ENCODE measurements at regions not wholly inside any gene's neighbourhood (a gene's known extent, or its start where the extent isn't known, plus 50 kb on each side); places are given as distances from the start of the nearest gene placed in this dataset.
"Not testable (repeated sequence)": the region's sequence is repeated elsewhere in the genome, so short reads cannot be mapped to it uniquely, and the experiment has no call there.

DNA sequence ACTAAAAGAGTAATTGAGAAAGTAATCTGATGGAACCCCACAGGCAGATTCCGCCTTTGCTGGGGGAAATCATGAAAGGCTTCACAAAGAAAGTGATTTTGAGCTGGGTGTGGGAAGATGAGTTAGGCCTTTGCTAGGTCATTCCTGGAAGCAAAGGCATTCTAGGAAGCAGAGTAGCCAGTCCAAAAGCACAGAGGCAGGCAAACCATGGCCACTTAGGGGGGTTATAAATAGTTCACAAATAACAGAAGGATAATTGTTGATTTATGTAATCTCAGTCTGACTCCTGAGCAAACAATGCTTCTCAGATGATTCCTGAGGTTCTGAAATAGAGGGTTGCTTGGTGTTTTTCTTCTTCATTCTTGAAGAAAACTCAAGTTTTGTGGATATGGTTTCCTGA lies 576.3 kb downstream of the NTRK3 start:
- intact Hi-C loops (cut with micrococcal nuclease), result no loop called here

DNA sequence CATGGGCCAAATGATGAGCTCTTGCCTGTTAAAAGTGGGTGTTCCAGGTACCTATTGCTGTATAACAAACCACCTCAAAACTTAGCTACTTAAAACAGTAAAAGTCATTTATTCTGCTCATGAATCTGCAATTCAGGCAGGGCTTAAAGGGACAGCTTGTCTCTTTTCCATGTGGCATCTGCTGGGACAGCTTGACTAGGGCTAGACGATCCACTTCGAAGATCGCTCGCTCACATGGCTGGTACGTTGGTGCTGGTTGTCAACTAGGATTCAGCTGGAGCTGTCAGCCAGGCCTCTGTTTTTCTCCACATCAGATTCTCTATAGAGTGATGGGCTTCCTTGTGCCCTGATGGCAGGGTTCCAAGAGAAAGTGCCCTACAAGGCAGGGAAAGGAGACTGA lies 581.3 kb downstream of the NTRK3 start:
- intact Hi-C loops (cut with micrococcal nuclease), result no loop called here

DNA sequence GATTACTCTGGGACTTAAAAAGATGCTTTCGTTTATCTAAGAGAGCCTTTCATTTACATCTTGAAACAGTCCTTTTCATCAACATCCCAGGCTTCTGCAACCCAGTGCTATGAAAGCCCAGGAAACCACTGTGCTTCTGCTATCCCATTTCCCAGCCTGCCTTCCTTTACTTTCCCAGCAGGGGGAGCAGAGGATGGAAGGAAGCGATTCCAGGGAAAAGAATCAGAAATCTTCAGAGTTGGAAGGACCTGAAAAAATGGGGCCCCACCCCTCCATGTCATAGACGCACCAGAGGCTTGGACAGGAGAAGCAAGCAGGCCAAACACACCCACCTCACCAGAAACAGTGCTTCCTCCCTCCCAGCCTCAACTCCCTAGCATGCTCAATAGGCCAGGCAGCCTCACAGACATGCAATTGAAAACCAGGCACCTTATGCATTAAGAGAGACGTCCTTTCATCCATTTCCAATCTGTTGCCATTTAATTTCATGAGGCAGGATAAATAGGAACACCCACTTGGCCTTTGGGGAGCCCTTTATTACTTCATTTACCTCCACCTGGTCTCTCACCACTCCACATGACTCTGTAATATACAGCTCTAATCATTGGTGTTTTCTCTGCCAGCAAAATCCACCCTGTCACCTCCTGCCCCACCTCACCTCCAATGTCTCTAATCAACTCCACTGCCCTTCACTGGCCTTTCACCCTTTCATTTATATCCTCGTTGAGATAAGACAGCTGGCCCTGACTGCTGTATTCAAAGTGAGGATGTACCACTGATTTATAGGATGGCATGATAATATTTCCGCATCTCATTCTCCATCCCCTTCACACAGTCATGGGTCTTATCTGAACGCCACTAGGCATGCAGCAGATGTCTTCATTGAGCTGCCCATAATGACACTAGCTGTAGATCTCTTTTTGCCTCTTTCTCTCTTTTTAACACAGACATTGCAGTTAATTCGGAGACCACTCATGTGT lies 583.9 kb downstream of the NTRK3 start:
- intact Hi-C loops (cut with micrococcal nuclease), result no loop called here

DNA sequence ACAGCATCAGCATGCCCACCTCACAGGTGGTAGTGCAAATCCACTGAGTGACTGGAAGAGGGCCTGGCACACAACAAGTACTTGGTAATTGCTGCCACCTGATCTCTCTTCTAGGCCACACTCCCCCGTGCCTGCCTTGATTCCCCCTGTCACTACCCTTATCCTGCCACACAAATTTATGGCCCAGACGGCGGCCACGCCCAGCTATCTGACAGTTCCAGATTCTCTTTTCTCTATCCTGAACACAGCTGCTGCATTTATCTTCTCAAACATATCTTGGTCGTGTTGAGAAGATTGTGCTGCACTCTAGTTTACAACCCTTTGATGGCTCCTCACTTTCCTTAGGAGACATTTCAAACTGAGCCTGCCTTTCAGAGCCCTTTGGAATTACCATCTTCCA lies 585.2 kb downstream of the NTRK3 start:
- intact Hi-C loops (cut with micrococcal nuclease), result no loop called here

DNA sequence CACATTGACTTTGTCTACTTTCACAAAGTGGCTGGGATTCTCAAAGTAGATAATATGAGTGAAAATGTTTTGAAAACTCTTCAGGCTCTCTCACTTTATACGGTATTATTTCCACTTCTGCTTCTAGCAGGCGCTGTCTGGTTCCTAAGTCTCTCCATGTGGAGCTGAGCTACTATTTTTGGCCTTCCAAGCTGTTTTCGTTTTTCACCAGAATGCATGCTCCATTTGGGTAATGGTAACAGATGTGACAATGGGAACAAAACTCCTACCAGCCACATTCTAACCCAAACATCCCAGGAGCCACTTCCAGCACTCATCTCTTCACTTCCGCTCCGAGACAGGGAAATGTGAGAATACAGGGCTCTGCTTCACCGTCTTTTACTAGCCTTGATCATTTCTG lies 586.7 kb downstream of the NTRK3 start:
- intact Hi-C loops (cut with micrococcal nuclease), result no loop called here

DNA sequence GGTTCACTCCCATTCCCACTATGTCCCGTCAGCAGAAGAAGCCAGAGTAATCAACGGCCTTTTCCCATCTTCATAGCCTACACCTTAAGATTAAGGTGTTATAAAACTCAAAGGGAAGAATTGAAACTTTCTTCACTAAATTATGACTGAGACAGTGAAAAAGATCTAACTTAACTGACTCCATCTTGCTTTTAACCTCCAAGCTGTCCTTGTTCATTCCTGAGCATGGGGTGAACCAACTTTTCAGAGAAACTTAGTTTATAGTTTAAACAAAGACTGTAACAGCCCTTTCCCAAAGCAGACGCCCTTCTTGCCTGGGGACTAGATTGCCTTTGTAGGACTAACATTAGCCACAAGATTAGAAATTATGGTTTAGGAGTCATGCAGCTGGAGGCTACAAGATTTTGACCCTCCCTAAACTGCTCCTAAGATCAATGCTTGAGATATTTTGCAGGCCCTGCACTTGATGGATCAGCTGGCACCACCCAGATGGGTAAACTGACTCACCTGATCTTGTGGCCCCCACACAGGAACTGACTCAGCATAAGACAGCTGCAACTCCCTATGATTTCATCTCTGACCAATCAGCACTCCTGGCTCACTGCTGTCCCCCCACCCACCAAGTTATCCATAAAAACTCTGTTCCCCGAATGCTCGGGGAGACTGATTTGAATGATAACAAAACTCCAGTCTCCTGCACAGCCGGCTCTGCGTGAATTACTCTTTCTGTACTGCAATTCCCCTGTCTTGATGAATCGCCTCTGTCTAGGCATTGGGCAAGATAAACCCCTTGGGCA lies 587.6 kb downstream of the NTRK3 start:
- intact Hi-C loops (cut with micrococcal nuclease), result not testable (repeated sequence)

DNA sequence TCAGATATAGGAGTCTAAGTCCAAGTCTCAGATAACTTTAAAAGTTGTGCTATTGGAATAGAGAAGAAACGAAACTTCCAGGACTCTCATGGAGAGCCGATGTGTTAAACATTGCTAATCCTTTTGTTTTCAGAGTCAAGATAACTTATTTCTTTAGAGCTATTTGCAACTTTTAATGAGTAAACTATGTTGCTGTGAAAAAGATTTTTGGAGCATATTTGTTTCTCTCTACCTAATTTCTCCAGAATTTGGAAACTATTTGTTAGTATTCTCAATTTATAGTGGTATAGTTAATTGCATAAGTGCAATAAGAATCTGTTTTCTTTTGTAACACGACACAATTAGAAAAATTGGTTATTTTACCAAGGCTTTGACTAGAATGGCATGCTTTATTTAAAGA lies 588.9 kb downstream of the NTRK3 start:
- intact Hi-C loops (cut with micrococcal nuclease), result no loop called here

DNA sequence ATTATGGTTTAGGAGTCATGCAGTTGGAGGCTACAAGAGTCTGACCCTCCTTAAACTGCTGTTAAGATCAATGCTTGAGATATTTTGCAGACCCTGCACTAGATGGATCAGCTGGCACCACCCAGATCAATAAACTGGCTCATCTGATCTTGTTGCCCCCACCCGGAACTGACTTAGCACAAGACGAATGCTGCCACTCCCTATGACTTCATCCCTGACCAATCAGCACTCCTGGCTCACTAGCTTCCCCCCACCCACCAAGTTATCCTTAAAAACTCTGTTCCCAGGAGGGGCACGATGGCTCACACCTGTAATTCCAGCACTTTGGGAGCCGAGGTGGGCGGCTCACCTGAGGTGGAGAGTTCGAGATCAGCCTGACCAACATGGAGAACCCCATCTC lies 594.0 kb downstream of the NTRK3 start:
- intact Hi-C loops (cut with micrococcal nuclease), result no loop called here

DNA sequence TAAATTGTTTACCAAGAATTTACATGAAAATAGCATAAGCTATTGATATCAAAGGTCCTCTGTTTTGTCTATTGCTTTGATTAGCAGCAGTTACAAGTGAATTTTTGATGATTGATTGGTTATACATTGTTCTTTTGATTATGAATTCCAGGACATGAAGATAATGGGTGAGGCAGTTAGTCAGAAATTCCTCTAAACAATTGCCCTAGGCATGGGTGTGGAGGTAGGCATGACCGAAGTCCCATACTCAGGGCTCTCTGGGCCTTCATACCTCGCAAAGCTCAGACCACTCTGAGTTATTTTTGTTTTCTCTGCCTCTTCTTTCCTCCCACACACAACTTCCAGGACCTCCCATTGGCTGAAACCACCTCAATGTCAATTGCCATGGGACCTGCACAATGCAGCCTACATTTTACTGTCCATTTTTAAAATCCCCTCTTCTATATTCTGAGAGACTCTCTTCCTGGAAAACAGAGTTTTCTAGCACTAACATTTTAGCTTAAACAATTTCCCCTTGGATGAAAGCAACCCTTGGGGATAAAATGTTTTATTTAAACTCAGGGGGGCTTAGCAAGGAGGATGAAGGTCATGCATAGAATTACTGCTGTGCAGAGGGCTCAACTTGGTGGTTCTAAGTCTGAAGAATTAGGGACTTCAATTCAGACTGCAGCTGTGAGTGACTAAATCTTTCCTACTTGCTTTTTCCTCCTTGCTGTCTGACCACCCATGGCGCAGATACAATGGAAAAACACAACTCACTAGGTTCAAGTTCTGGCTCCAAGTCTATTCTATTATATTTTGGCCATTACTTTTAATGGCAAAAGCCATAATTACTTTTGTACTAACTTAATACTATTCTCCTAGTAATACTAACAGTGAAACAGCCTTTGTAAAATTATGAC lies 594.8 kb downstream of the NTRK3 start:
- intact Hi-C loops (cut with micrococcal nuclease), result no loop called here

DNA sequence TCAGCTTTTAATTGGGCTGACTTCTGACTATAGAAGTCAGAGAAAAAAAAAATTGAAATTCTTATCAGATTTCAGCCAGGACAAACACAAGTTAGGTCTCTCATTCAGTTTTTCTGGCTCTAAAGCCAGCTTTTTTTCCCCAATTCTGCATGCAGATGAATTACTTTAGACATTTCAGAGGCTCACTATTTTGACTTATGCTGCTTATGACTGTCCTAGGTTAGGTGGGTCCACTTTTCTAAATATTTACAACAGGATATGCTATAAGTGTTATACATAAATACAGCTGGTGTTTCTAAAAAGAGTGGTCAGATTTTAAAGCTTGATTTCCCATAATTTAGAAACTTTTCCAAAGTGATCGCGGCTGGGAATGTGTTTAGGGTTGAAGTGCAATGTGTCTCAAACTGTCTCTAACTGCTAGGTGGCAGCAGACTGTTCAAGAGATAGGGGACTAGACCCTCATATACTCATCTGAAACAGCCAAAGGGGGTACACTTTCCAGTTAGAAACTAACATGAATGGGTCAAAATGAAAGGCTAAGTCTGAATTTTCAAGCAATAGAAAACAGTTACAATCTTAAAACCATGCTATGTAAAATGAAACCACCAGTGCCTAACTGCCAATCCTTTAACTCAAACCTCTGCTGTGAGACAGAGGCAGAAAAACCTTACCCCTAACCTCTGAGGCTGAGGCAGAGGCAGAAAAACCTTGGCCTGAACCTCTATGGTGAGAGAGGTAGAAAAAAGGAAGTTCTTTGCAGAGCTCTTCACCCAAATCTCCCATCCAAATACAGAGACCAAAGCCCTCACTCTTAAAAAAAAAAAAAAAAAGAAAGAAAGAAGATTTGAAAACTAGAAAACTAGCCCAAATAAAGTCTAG lies 596.0 kb downstream of the NTRK3 start:
- intact Hi-C loops (cut with micrococcal nuclease), result no loop called here

DNA sequence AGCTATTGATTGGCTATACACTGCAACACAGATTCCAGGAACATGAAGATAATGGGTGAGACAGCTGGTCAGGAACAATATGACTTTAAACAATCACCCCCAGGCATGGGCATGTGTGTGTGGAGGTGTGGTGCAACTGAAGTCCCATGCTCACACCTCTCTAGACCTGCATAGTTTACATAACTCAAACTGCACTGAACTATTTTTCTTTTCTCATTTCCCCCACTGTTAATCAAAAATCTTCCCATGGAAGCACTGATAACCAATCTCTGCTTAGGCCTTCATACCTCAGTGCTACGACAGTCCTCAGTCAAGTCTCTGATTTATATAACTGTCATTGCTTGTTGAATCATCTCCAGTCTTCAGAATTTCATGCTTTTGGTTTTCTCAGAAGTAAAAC lies 600.2 kb downstream of the NTRK3 start:
- intact Hi-C loops (cut with micrococcal nuclease), result no loop called here

DNA sequence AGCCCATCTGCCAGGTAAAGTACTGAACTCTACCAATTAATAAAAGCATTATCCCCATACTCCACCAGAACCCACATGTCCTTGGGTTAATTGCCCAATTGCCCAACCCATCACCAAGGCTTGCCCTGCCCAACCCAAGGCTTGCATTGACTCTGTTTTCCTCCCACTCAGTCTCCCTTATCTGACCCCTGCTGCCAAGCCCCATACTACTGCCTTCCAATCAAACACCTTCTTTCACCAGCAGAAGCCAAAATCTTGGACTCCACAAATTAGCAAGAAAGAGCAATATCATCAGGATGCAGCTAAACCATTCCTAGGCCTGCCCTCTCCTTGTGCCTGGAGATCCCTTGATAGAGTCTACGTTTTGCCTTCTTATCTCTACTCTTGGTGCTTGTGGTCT lies 602.9 kb downstream of the NTRK3 start:
- intact Hi-C loops (cut with micrococcal nuclease), result no loop called here

DNA sequence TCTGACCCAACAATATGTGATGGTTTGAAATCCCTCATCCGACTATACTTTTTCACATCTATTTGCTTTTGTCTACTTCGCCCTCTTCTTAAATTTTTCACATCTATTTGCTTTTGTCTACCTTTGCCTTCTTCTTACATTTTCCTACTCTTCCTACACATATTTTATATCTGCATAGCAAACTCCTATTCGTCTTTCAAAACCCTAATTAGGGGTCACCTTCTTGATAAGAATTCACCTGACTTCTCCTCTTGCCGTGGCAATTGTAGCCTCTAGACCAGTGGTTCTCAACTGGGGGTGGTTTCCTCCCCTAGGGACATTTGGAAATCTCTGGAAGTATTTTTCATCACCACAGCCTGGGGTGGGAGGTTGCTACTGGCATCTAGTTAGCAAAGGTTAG lies 607.4 kb downstream of the NTRK3 start:
- intact Hi-C loops (cut with micrococcal nuclease), result no loop called here

DNA sequence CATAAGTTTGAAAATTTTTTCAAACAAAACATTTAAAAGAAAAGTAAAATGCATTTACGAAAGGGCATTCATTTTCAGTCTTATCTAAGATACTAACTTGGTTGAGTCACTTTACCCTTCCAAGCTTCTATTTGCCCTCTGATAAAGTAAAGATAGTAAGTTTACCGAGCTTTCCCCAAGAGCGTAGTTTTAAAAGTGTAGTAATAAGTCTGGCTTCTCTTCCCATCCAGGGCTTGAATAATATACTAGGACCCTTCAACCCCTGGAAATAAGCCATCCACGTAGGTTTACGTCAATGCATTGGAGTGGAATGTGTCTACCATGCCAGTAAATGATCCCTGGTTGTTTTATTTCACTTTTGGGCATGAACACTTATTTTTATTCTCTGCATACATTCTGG lies 608.3 kb downstream of the NTRK3 start:
- intact Hi-C loops (cut with micrococcal nuclease), result no loop called here

DNA sequence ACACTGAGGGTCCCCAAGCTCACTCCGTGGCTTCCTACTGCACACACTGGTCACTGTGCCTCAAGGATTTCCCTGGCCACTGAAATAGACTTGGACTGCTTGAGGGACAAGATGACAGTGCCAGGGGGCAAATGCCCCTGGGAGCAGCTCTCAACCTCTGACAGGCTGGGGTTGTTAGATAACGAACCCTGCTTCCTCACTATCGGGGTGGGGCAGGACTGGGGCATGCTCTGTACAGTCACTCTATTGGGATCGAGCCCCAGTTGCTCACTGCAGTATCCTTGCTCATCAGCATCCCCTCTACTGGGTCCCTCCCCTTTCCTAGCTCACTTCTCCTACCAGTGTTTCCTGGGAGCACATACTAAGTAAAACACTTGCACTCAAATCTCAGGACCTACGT lies 610.8 kb downstream of the NTRK3 start:
- intact Hi-C loops (cut with micrococcal nuclease), result no loop called here

DNA sequence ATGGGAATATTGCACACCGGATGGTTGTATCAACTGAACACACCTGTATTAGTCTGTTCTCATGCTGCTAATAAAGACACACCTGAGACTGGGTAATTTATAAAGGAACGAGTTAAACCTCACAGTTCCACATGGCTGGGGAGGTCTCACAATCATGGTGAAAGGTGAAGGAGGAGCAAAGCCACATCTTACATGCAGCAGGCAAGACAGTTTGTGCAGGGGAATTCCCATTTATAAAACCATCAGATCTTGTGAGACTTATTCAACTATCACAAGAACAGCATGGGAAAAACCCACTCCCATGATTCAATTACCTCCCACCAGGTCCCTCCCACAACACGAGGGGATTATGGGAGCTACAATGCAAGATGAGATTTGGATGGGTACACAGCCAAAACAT lies 613.5 kb downstream of the NTRK3 start:
- intact Hi-C loops (cut with micrococcal nuclease), result not testable (repeated sequence)

DNA sequence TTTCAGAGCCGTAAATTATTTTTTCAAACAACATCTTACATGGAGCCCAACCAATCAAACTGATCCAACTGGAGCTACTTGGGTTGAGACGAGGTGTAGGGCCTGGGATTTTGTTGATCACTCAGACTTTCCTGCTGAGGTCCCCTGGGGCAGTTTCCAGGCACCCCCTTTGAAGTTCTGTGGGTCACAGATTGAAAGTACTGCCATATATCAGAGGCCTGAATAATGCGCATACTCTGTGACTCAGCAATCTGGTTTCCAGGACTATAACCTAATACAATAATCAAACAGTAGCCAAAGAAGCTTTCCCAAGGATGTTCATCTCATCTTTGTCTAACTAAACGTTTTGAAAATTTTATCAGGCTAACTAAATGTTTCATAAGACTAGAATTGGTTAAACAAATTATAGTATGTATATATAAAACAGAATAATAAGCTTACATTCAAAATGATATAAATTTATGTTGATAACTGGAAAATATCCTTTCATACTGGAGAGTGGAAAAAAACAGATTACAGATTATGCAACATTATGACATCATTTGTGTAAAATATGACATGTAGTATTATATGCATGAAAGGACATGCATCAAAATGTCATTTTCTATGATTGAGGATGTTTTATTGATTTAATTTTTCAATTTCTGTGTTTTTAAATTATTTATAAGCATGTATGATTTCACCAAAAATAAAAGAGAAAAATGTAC lies 617.1 kb downstream of the NTRK3 start:
- intact Hi-C loops (cut with micrococcal nuclease), result no loop called here

DNA sequence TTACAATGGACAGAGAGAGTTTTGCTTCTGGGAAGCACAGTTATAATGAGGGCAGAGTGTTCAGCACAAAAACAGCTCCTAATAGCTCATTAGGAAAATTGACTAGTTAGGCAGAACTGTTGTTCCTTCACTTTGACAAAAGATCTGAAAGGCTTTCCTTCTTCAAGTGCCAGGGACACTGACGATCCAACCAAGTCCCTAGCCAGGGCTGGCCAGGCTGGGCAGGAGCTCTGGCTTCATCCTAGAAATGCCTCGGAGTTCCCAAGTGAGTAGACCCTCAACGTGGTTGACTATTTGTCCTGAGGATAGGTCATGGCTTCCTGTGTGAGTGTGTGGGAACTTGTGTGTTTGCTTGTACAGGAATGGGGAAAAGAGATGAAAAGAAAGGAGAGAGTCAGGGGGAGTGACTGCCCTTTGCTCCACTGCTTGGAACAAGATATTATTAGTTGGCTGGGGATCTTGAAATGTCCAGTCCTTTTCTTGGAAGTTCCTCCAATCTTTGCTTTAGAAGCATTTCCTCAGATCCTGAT lies 617.9 kb downstream of the NTRK3 start:
- intact Hi-C loops (cut with micrococcal nuclease), result no loop called here

DNA sequence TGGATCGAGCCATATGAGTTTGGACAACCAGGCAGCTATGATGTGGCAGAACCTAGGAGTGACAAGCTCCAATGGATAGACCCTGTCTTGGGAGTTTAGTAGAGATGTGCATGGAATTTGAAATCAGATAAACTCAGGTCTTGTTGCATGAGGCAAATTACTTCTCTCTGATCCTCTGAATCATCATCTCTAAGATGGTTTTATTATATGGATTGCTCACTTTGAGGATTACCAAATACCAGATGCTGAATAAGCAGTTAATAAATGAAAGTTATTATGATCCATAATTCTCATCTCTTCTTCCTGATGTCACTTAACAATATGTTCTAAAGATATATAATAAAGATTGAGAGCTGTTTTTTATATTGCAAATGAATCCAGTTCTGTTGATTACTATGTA lies 622.2 kb downstream of the NTRK3 start:
- intact Hi-C loops (cut with micrococcal nuclease), result no loop called here

DNA sequence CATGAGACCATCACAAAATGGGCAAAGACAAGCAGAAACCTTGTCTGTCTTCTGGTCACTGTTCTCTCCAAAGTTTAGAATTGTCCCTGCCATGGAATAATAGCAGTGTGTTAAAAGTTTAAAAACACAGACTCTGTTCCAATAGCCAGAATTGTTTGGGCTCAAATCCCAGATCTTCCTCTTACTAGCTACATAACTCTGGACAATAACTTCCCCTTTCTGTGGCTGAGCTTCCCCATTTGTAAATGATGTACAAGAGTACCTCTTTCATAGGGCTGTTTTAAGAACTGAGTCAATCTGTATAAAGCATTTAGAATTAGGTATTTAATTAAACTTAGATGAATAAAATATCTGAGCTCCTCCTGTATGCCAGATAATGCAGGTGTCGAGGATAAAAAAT lies 623.0 kb downstream of the NTRK3 start:
- intact Hi-C loops (cut with micrococcal nuclease), result no loop called here
